ENCODE measurements at regions not wholly inside any gene's neighbourhood (a gene's known extent, or its start where the extent isn't known, plus 50 kb on each side); places are given as distances from the start of the nearest gene placed in this dataset.
A peak's percentile ranks its signal among the peaks of the same experiment; 100 is the strongest.

DNA sequence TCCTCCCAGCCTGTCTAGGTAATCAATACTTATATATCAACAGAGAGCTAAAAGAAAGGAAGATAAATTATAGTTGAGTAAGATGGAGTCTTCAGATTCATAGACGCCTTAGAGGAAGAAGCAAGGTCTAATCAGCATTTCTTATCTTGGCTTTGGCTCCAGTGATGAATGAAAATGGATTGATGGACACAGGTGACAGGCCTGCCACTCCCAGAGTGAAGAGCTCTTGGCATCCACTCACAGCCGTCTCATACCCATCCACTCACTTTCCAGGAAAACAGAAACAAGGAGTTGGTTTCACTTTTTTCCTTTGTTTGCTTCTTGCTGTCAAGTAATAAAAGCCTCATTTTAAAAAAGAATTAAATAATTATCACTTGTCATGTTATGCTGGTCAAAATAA, 168.2 kb downstream of the MFSD1 start:
- DNase-seq = no peak

DNA sequence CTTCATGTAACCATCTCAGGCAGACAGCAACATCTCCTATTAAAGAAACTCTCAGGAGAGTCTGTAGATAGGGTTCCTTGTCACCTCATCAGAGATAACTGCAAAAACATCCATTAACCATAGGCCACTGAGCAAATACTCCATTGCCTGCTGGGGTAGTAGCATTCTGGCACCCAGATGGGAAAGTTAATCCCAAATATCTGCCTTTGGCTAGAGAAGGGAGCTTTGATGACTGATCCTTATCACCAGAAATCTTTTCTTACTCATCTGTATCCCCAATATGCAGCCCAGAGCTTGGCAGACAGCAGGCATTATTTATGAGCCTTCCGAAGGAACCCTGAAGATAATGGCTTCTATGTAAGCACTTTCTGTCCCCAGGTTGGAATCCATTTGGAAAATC, 173.1 kb downstream of the MFSD1 start:
- DNase-seq = no peak

DNA sequence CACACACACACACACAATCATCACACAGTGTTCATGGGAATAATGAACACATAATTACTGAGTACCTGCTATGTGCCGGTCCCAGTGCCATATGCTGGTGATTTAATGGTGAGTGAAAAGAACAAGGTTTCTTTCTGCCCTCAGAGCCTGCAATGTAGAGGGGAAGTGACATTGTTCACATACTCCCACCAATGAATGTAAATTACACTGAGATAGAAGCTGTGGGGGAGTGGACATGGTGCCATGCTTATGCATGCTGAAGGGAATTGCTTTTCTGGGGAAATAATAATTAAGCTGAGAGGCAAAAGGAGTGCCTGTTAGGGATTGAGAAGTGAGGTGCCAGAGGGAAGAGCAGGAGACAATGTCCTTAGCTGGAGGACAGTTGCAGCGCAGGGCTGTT, 175.1 kb downstream of the MFSD1 start:
- DNase-seq = peak; percentile 4

DNA sequence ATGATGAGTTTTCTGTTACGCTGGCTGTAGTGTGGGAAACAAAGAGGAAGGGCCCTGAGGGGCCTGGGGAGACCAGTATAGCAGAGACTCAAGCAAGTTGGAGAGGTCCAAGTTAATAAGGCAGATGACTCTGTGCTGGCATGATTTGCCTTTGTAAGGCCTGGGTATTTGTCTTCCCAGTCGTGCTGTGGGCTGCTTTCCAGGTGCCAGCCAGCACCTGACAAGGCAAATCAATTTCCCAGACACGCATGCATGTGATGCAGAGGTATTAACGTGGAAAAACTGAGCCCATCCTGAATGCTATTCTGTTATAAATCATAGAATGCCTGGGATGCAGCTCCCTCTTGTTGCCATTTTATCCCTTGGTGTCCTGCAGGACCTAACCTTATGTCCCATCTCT, 175.6 kb downstream of the MFSD1 start:
- no peak for DNase-seq

DNA sequence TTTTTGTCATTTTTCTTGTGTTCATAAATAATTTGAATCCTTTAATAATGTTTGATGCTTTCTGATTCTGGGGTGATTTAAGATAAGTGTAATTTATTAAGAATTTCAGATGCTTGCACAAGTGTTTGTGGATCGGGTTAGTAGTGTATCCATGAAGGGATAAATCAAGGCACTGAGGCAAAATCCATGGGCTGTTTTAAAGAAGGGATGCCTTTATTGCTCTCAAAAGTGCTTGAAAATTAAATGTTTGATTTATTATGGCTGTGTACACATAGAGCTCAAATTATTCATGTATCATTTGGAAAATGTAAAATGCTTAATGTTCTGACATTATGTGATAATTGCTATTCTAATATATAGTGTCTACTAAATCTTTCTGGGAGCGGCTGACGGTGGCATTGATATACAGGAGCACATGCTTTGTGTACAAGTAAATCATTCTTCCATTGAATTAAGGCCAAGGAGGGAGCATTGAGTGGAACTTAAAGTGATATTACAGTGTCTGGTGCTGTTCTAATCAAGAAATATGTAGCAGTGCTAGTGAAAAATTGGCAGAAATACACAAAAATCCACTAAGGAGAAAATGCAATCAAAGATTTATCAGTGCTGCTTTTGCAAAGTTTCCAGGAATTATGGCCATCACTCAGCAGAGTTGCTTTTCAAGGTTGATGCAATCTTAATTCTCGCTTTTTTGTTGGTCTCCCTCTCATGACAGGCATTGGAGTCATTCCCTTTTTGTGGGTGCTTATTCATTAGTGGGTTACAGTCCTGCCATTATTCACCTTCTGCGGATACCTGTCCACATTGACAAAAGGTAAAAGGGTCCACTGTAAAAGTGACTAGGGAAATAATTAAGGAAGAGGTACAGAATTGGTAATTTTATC, 181.6 kb downstream of the MFSD1 start:
- no peak for DNase-seq

DNA sequence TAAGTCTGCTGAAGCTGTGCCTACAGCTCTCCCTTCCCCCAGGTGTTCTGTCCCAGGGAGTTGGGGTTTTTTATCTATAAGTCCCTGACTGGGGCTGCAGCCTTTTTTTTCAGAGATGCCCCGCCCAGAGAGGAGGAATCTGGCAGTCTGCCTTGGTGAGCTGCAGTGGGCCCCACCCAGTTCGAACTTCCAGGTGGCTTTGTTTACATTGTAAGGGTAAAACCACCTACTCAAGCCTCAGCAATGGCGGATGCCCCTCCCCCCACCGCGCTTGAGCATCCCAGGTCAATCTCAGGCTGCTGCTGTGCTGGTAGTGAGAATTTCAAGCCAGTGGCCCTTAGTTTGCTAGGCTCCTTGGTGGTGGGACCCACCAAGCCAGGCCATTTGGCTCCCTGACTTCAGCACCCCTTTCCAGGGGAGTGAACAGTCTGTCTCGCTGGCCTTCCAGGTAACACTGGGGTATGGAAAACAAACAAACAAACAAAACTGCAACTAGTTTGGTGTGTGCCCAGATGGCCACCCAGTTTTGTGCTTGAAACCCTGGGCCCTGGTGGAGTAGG, 189.4 kb downstream of the MFSD1 start:
- DNase-seq = no peak

DNA sequence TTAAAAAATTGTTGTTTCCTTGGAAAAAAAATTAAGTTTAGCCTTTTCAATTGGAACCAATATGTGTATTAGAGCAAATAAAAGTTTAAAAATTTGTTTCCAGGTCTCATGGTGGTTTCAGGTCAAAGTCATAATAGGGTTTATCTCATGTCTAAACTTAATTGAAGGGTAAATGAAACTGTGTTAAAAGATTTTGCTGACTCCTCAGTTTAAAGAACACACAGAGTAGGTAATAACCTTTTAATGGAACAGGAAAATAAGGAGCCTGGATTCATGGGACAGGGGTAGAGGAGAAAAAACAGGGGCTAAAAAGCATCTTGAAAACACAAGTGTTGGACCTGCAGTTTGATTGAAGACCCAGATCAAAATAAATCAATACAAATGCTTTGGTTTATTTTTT, 190.6 kb downstream of the MFSD1 start:
- no peak for DNase-seq

DNA sequence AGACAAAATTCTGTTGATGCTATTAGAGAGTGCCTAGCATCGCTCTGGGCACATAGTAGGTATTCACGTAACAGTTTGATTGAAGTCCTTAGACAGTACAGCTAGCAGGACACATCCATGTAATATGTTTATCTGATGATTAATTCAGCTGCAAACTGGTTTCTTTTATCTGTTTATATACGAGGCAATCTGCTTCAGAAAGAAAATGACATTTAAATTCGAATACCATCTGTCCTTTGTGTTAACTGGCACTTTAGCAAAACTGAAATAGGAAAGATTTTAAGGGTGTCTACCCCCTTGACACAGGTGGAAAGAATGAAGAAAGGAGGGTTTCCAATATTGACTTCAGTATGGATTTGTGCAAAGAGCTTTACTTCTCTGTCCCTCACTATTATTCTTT, 192.5 kb downstream of the MFSD1 start:
- DNase-seq = no peak

DNA sequence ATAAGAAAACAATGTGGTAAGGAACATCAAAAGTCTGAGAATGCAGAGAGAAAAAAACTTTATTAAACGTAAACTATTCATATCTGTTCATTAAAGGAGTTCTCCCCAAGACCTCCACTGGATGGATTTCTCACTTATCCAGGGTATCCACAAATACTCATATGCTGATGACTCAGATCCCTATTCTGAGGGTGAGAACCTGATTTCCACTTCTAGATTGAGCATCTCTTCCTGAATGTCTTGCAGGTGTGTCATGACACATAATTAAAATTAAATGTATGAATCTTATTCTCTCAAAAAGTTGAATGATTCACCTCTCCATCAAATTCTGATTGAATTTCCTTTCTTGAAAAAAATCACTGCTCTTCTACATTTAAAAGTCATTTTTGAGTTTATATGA, 199.9 kb downstream of the MFSD1 start:
- no peak for DNase-seq

DNA sequence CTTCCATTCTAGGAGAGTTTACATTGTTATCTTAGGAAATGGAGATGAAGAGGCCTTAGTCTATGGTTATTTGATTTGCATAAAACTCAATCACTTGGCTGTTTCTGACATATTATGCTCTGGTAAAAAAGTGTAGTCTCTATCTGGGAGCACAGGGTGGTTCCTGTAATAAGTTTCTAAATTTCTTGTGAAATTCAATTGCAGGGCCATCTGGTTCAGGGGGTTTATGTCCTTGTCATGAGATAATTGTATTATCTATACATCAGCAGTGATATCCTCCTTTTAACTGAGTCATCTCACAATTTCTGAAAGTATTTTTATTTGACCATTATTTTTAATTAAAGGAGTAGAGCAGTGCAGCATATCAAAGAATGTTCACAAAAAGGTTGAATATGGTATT, 203.3 kb downstream of the MFSD1 start:
- no peak for DNase-seq

DNA sequence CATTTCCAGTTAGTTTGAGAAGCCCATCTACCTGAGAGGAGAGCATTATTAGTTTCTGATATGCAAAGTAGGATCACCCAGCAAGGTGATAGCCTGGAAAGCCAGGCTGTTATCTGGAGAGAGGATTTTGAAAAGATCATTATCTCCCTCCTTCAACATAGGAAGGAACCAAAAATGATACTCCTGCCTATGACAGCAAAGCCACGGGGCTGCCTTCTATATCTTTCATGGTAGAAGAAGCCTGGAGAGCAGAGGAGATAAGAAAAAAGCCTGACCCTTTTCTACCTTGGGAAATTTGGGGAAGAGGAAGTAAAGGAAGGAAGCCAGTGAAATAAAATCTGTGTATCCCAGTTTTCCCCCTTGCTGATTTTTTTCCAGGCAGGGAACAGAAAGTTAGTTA, 205.5 kb downstream of the MFSD1 start:
- DNase-seq = no peak

DNA sequence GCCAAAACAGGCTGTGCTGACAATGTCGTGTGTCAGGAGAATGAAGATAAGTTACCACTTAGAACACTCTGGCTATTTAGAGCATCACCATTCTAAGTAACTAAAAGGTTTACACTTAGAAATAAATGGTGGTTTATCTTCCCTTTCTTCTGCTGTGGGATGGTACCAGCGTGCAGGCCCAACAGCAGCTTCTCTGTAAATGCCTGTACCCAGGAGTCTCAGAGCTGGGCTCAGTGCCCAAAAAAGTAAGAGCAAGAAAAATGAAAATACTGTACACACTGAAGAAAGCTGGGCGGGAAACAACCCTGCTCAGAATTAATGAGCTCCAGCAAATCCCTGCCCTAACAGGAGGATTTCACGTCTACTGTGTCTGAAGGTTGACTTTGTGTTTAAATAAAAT, 206.5 kb downstream of the MFSD1 start:
- no peak for DNase-seq

DNA sequence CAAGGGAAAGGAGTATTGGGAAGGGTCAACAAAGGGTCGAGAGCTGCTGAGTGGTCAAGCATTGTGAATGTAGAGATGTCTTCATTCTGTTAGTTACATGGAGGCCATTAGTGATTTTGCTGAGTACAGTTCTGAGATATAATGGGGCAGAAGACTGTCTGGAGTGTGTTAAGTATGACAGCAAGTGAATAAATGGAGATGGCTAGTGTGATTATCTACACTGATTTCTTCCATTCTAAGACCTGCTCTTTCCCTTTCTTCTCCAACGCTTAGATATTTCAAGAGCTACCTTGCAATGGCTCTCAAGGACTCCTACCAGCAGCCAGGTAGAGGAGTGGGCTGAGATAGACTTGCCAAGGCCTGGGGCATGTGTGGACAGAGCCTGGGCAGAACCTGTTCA, 216.5 kb downstream of the MFSD1 start:
- DNase-seq = no peak

DNA sequence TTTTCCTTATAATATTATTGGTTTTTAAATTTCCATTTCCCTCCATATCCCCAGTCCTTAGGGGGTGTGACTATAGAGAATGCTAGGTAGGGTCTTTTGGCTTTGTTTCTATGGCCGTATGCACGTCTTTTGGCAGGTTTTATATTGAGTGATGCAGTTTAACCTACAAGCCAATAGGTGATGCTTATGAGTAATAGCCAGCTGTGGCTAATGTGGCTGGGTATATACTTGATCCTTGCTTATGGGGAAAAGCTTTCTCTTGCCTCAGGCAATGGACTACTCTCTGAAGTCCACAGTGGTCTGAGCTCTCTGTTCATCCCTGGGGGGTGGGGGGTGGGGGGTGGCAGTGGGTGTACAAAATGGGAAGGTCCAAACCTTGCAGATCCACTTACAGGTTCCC, 223.9 kb downstream of the MFSD1 start:
- no peak for DNase-seq

DNA sequence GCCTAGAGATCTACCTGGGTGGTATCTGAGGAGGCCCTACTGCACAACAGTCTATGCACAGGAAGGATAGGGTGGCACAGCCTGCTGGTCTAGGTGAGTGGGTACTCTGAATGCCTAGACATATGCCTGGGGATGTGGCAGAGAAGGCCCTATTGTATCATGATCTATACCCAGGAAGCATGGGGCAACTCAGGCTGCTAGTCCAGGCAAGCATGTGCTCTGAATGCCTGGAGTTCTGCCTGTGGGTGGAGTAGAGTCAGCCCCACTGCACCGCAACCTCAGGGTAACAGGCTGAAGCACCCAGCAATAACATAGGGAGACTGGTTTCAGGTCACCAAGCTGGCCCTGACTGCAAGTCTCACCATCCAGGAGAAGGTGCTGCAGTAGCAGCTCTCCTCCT, 224.7 kb downstream of the MFSD1 start:
- no peak for DNase-seq

DNA sequence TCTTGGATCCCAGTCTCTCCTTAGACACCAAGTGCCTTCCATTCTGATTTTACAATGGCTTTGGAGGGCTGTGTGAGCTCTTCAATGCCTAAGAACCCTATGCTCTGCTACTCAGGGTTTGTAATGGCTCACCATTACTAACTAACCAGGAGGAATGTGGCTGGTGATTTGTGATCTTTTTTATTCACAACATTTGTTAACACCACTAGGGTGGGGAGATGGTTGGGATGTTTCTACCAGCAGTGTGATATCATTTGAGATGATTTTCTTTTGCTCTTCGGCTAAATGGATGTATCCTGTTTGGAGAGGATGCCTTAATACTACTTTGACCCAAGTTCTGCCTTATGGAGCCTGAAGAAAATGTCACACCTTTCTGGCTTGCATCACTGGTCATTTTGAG, 226.9 kb downstream of the MFSD1 start:
- DNase-seq = no peak

DNA sequence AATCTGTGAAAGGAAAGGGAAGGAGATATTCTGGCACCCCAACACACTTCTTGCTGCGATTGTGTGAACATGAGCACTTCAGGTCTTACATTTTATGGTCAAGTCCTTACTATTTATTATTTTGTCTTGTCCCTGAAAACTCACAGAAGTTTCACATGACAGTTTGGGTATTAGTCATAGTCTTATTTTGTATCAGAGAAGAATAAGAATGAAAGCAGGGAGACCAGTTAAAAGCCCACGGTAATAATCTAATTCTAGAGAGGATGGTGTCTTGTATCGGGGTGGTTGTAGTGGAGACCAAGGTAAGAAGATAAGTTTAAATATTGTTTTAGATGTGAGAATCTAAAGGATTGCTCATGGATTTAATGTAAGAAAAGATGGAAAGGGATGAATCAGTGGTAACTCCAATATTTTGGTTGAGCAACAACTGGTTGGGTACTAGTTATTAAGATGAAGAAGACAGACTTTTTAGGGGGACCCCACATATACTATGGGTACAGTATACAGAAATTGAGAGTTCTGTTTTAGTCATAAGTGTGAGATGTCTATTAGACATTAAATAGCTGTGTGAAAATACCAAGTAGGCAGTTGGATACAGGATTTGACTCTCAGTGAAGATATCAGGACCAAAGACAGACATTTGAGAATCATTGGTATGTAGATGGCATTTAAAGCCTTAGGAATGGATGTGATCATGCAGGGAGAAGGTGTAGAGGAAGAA, 227.6 kb downstream of the MFSD1 start:
- no peak for DNase-seq

DNA sequence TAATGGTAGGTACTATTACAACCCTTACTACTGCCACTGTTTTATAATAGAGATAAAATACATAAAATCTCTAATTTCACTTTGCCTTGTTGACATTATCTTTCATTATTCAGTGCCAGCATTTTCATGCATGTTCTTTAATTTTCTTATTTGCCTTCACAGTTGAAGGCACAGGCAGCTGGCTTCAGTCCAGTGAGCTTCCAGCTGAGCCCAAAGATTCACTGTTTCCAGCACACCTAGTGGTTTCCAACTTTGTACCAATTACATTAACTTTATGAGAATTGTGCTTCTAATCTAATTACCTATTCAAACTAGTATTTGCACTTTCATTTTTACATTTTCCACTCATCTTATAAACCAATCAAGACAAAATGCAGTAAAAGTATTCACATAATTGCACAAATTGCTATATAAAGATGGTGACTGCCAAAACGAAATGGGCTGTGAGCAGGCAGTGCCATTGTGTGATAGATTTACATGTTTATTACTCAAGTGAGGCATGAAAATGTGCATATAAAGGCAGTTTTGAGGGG, 228.3 kb downstream of the MFSD1 start:
- DNase-seq = no peak

DNA sequence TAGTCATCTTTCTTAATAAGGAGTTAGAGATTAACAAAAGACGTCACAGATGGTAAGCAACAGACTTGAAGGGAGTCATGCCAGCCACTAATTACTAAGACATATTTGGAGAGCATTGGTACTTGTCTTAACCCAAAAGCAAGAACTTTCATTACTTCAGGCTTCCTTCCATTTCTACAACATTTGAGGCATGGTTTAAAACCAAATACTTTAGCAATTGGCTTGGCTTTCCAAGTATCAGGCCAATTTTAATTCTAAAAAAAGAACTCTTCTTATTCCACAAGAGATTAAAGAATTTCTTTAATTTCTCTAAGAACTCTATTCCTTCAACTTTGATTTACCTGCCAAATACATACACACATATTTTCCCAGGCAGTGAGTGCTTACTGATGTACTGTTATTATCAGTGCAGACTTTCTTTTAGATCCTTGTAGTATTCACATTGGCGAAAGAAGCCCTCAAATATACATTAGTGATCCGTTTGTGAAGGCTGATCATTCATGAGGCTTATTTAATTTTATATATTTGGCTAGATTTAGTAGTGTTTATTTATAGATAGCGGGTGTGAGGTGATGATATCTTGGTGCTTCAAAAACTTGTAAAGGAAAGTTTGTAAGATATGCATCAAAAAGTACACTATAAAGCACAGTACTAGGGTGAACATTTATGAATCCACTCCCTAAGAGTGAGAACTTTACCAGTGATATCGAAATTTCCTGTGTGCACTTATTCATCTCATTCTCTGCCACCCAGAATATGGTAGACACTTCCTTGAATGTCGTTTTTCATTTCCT, 229.2 kb downstream of the MFSD1 start:
- no peak for DNase-seq

DNA sequence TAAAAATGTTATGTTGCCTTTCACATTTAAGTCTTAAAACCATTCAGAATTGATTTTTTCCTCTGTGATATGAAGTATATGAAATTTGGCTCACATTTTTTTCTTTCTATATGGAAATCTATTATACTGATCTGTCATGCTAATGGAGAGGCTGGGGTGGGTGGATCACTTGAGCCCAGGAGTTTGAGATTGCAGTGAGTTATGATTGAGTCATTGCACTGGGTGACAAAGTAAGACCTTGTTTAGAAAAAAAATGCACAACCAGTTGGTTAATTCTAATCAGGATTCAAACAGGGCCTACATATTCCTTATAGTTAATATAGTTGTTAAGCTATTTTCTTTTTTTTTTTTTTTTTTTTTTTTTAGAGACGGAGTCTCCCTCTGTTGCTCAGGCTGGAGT, 230.5 kb downstream of the MFSD1 start:
- DNase-seq = no peak

DNA sequence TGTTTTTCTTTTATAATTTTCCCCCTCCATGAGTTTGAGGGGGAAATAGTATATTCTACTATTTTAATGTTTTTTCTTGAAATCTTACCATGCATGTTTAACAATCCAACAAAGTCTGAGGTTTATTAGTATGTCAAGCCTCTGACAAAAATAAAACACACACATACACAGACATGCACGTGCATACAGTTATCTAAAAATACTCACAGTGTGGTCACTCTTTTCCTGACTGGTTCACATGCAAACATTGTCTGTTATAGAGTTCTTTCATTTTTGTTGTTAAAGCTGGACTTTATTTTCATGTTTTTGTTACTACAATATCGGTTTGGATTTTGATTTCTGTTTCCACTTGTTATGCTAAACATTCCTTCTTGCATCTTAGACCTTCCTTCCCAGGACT, 236.6 kb downstream of the MFSD1 start:
- DNase-seq = no peak

DNA sequence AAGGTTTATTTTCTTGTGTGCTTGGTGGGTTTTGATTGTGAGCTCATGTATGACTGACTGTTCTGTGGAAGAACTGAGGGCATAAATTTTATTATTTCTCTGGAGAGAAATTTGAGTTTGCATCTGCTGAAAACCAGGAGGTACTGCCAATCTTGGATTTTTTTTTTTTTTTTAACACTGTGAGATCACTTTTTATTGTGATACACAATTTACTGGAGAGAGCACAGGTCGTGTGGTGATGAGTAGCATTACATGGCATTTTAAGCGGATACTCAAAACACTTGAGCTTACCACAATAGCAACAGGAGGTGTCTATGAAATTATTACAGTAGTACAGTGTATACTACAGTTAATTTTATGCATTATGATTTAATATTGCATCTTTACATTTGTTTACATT, 237.4 kb downstream of the MFSD1 start:
- no peak for DNase-seq
